Endothelial cell of umbilical vein (primary cell): ENCODE measurements at regions not wholly inside any gene's neighbourhood (a gene's known extent, or its start where the extent isn't known, plus 50 kb on each side); places are given as distances from the start of the nearest gene placed in this dataset.

Experiments used
- BruUV-seq: library from RNA; stranded (reverse); fragments of 400-500 nt; replicated peaks from 2 replicates; lab custom pipeline; 2021; lab: Mats Ljungman, UMichigan
- CTCF ChIA-PET: fragments of 300-600, 350-600 bp; sonication (Branson Sonifier 250); formaldehyde crosslinking; loops from one replicate; lab custom pipeline; 2021; ENCODE audit warnings: antibody characterized with exemption, inconsistent platforms; lab: Charles Lee
- POLR2A ChIA-PET: fragments of 300-600, 350-600 bp; sonication (Branson Sonifier 250); formaldehyde crosslinking; loops from one replicate; lab custom pipeline; 2021; ENCODE audit warnings: antibody characterized with exemption, inconsistent platforms; lab: Charles Lee
- DNase-seq: peaks from one replicate; pipeline ENCODE4 v3.0.0-alpha.2; 2011; ENCODE audit warnings: low read depth, low spot score
- FAIRE-seq: peaks from 2 replicates; lab custom pipeline; 2011; peaks lifted over from hg19 to GRCh38; lab: Jason Lieb, UNC
- H2AFZ ChIP-seq: 2 replicates; pipeline ENCODE4 v1.6.0; 2012; ENCODE audit warnings: low read depth, low read length, control low read depth, inconsistent platforms
- H3K27ac ChIP-seq: 2 replicates; pipeline ENCODE4 v1.5.1; 2011; ENCODE audit warnings: low read depth, mild to moderate bottlenecking, control low read depth, low read length, moderate library complexity; ENCODE audit not compliant: insufficient read depth
- H3K27me3 ChIP-seq, 2 experiments: 2 replicates each; pipeline versions ENCODE4 v1.6.0 to v1.6.1; 2011; ENCODE audit warnings: low read length in 2 of 2, mixed read lengths in 1 of 2; ENCODE audit not compliant: control insufficient read depth in 2 of 2, insufficient read depth in 2 of 2
- H3K36me3 ChIP-seq, 2 experiments: 2 replicates in 1 of 2; 3 replicates in 1 of 2; pipeline ENCODE4 v1.5.1; 2011; ENCODE audit warnings: low read length in 2 of 2, mild to moderate bottlenecking in 1 of 2, moderate library complexity in 1 of 2; ENCODE audit not compliant: control insufficient read depth in 2 of 2, insufficient read depth in 2 of 2; ENCODE audit errors: extremely low read depth in 1 of 2
- H3K4me1 ChIP-seq: 3 replicates; pipeline ENCODE4 v1.5.1; 2011; ENCODE audit warnings: mild to moderate bottlenecking, low read length; ENCODE audit not compliant: control insufficient read depth, insufficient read depth; ENCODE audit errors: extremely low read depth
- H3K4me2 ChIP-seq: 2 replicates; pipeline ENCODE4 v1.6.1; 2011; ENCODE audit warnings: low read length, control low read depth, mixed read lengths; ENCODE audit not compliant: insufficient read depth
- H3K4me3 ChIP-seq, 3 experiments: fragments of 200-600 bp in 1 of 3; sonication (generic), shearing (Covaris generic) in 1 of 3; replicated peaks in 1 of 3; 2 replicates each; pipeline ENCODE4 v1.5.1; 2011 to 2016; ENCODE audit warnings: control low read depth in 3 of 3, low read length in 3 of 3, mild to moderate bottlenecking in 2 of 3, inconsistent platforms in 1 of 3, low read depth in 1 of 3, moderate library complexity in 1 of 3; ENCODE audit not compliant: insufficient read depth in 1 of 3
- H3K79me2 ChIP-seq: 2 replicates; pipeline ENCODE4 v1.6.0; 2012; ENCODE audit warnings: low read length, inconsistent platforms; ENCODE audit not compliant: control insufficient read depth, insufficient read depth
- H3K9ac ChIP-seq: replicated peaks from 2 replicates; pipeline ENCODE3; 2011; ENCODE audit warnings: low read length, control low read depth; ENCODE audit not compliant: insufficient read depth; ENCODE audit errors: extremely low read depth
- H3K9me1 ChIP-seq: replicated peaks from 3 replicates; pipeline ENCODE4 v1.6.0; 2011; ENCODE audit warnings: mild to moderate bottlenecking, low read length; ENCODE audit not compliant: control insufficient read depth, insufficient read depth; ENCODE audit errors: extremely low read depth
- H3K9me3 ChIP-seq: replicated peaks from 2 replicates; pipeline ENCODE4 v1.5.1; 2012; ENCODE audit warnings: low read length, inconsistent platforms; ENCODE audit not compliant: control insufficient read depth, insufficient read depth
- H4K20me1 ChIP-seq: replicated peaks from 2 replicates; pipeline ENCODE3; 2011; ENCODE audit warnings: mild to moderate bottlenecking, low read length; ENCODE audit not compliant: control insufficient read depth, insufficient read depth; ENCODE audit errors: extremely low read depth
- CTCF ChIP-seq, 2 donors: IDR thresholded peaks; 1 replicate in 1 of 2; 2 replicates in 1 of 2; pipeline ENCODE4 v1.5.1; 2011; ENCODE audit warnings: low read length in 2 of 2, mild to moderate bottlenecking in 2 of 2, moderate library complexity in 2 of 2, control low read depth in 1 of 2, inconsistent platforms in 1 of 2, low read depth in 1 of 2; ENCODE audit not compliant: insufficient read depth in 1 of 2; ENCODE audit errors: extremely low read depth in 1 of 2
- EZH2 ChIP-seq: IDR thresholded peaks from 2 replicates; pipeline ENCODE4 v1.6.1; 2012; ENCODE audit warnings: borderline replicate concordance, low read depth, mild to moderate bottlenecking, moderate library complexity, low read length, inconsistent platforms; ENCODE audit not compliant: severe bottlenecking
- FOS ChIP-seq: IDR thresholded peaks from 2 replicates; pipeline ENCODE4 v1.6.1; 2011; ENCODE audit warnings: mild to moderate bottlenecking, low read length, moderate library complexity, borderline replicate concordance; ENCODE audit not compliant: insufficient read depth
- GATA2 ChIP-seq: IDR thresholded peaks from 2 replicates; pipeline ENCODE4 v1.7.0; 2011; ENCODE audit warnings: low read depth, mild to moderate bottlenecking, moderate library complexity, mixed read lengths, low read length; ENCODE audit not compliant: insufficient read length, insufficient read depth
- JUN ChIP-seq: IDR thresholded peaks from 2 replicates; pipeline ENCODE4 v1.6.1; 2011; ENCODE audit warnings: borderline replicate concordance, low read depth; ENCODE audit not compliant: insufficient read length, insufficient read depth
- MAX ChIP-seq: IDR thresholded peaks from 2 replicates; pipeline ENCODE4 v1.6.1; 2011; ENCODE audit not compliant: insufficient read depth, insufficient read length
- MYC ChIP-seq: IDR thresholded peaks from one replicate; pipeline ENCODE4 v1.6.1; 2011; ENCODE audit warnings: mild to moderate bottlenecking, low read depth, low read length
- POLR2A ChIP-seq: IDR thresholded peaks from 2 replicates; pipeline ENCODE4 v1.6.1; 2012; ENCODE audit warnings: low read depth, mild to moderate bottlenecking, control low read depth, low read length
- POLR2AphosphoS5 ChIP-seq: IDR thresholded peaks from 2 replicates; pipeline ENCODE4 v1.6.1; 2012; ENCODE audit warnings: low read depth, mild to moderate bottlenecking, control low read depth, low read length, moderate library complexity; ENCODE audit not compliant: insufficient read depth
- dilution Hi-C: fragments of 300-500 bp; cut with MboI; formaldehyde crosslinking; loops from one replicate; pipeline ENCODE4 v1.15.0; 2019; ENCODE audit warnings: low sequenced_read_pairs; ENCODE audit not compliant: extremely low pct_ligation_motif_present
- intact Hi-C: fragments of 100-400 bp; cut with micrococcal nuclease; formaldehyde crosslinking; loops from one replicate; pipeline ENCODE4 v1.10.0; 2022

- no peaks in the 10 kb centered on the region for H3K27me3 ChIP-seq
- FAIRE-seq, result no peak
- ChIA-PET POLR2A (no interaction called here), CTCF (no interaction called here)
- DNase-seq, result no peak
- no peaks in the 10 kb centered on the region for H4K20me1 ChIP-seq
- H3K9me3 ChIP-seq, result no peaks in the 10 kb centered on the region
- H3K4me2 ChIP-seq, result no peak overlapping the region
- no peaks in the 10 kb centered on the region for H3K36me3 ChIP-seq
- H3K9me1 ChIP-seq, result no peaks in the 10 kb centered on the region
- no peak for TF ChIP-seq MYC
- TF ChIP-seq FOS, result no peak
- TF ChIP-seq POLR2AphosphoS5, result no peak
- no peak for TF ChIP-seq MAX
- TF ChIP-seq EZH2, result no peak
- TF ChIP-seq GATA2, result no peak
- TF ChIP-seq POLR2A, result no peak
- no peak for TF ChIP-seq JUN
- no peak for TF ChIP-seq CTCF (IDR thresholded peaks at IDR 0.05; ENCODE audit: extremely low read depth in 1 of 2, insufficient read depth in 1 of 2, low read depth in 1 of 2, low read length in 2 of 2)
- intact Hi-C loops (no loop called here), dilution Hi-C loops (no loop called here)
- no TSS peak for BruUV-seq
- H3K79me2 ChIP-seq, result no peaks in the 10 kb centered on the region
- no peak overlapping the region for H3K9ac ChIP-seq
- no peak overlapping the region for H2AFZ ChIP-seq
- no peaks in the 10 kb centered on the region for H3K4me1 ChIP-seq
- no peak overlapping the region for H3K4me3 ChIP-seq
- H3K27ac ChIP-seq, result no peak overlapping the region
Observed at GRCh38 chr5:52620315-52620714, 167.4 kb upstream of the ITGA1 start.
